ENCODE measurements at regions not wholly inside any gene's neighbourhood (a gene's known extent, or its start where the extent isn't known, plus 50 kb on each side); places are given as distances from the start of the nearest gene placed in this dataset.

- no peak for DNase-seq
Observed at GRCh38 chr9:13513716-13514444, 234.4 kb upstream of the MPDZ start.

- no peak for DNase-seq
Observed at GRCh38 chr9:13513286-13513685, 233.8 kb upstream of the MPDZ start.

DNA sequence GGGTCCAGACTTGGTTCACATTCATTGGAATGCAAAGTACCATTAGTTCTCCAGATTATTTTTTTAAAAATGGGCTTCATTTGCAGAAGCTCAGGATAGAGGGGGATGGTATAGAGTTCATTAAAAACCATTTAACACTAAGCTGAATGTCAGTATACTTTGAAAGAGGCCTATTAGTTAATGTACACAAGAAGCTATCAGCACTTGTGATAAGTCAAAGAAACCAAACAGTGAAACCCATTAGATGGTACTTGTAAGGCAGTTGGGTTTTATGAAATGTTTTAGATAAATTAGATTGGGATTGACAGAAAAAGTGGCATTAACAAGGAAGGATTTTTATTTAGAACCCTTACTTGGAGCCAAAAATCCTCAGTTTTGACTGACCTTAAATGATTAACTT, 229.2 kb upstream of the MPDZ start:
- DNase-seq: no peak

DNA sequence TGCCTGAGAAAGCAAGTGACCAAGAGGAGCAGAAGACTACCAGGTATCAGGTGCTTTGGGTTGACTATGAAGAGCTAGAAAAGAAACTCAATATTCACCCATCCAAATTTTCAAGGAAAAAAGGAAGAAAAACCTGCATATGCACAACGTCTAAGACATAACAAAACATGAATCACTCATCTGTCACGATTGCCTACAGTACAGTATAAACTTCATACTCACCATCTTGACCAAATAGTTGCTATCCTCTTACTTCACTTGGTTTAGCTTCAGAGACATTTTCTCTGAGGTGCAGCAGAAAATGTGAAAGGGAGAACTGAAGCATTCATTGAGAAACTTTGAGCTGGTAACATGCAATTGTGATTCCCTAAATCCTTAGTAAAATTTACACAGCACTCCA, 228.6 kb upstream of the MPDZ start:
- no peak for DNase-seq

GRCh38 chr9:13505797-13506196, 226.3 kb upstream of the MPDZ start:
- no peak for DNase-seq

- no peak for DNase-seq
Observed at GRCh38 chr9:13503599-13503998, 224.1 kb upstream of the MPDZ start.

GRCh38 chr9:13502484-13502883, 223.0 kb upstream of the MPDZ start:
- no peak for DNase-seq

- no peak for DNase-seq
Observed at GRCh38 chr9:13501018-13501417, 221.5 kb upstream of the MPDZ start.

DNA sequence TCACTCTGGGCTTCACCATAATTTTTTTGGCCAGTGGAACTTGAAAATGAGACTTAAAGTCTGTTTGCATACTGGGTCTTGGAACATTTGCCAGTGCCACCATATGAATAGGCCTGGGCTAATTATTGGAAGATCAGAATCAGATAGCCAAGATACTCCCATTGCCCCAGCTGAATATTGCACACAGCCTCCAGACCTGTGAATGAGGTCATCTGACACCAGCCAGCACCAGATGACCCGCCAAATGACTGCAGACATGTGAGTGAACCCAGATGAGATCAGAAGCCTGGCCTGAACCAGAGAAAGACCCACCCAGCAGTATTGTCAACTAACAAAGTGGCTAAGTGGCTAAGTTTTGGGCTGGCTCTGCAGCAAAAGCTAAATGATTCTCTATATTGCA, 220.5 kb upstream of the MPDZ start:
- no peak for DNase-seq

GRCh38 chr9:13493697-13494096, 214.2 kb upstream of the MPDZ start:
- no peak for DNase-seq

GRCh38 chr9:13491493-13492424, 212.3 kb upstream of the MPDZ start:
- no peak for DNase-seq

GRCh38 chr9:13491138-13491492, 211.6 kb upstream of the MPDZ start:
- DNase-seq: no peak

- DNase-seq: no peak
Observed at GRCh38 chr9:13487936-13488335, 208.4 kb upstream of the MPDZ start.

- no peak for DNase-seq
Observed at GRCh38 chr9:13487498-13487897, 208.0 kb upstream of the MPDZ start.

- DNase-seq: no peak
Observed at GRCh38 chr9:13487071-13487470, 207.6 kb upstream of the MPDZ start.

- no peak for DNase-seq
Observed at GRCh38 chr9:13485068-13485596, 205.6 kb upstream of the MPDZ start.

DNA sequence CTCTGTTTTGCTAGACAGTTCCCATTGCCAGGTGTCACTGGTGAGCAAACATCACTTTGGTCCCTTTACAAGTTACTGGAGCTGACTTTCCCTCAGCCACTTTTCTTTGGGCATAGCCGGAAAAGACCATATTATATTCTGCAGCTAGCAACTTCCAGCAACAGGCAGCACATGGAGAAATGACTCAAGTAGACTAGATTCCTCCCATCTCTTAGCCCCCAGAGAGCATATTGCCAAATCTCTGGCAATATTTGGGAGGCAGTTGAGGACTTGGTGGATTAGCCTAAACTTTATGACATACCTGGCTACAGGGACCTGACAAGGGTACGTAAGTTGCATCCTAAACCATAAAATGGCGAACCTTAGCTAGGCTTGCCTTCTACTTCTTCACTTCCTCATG, 204.7 kb upstream of the MPDZ start:
- no peak for DNase-seq

- no peak for DNase-seq
Observed at GRCh38 chr9:13481274-13481673, 201.8 kb upstream of the MPDZ start.

- DNase-seq: no peak
Observed at GRCh38 chr9:13480693-13481092, 201.2 kb upstream of the MPDZ start.

DNA sequence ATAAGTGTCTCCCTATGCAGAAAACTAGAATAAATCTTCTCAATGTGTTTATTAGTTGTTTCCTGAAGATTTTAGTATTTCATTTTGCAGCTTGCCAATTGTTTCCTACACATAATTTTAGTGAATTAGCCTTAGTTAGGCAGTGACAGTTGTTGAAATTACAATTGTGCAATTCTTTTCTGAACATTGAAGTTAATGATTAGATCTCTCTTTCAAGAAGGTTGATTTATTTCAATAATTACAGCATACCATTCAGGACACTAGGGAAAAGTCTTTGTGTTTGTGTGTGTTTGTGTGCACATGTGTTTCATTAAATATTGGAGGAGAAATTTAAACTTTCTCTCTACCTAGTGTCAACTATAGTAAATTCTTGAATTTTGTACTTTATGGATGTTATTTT, 199.6 kb upstream of the MPDZ start:
- no peak for DNase-seq

GRCh38 chr9:13478639-13479038, 199.1 kb upstream of the MPDZ start:
- DNase-seq: no peak

DNA sequence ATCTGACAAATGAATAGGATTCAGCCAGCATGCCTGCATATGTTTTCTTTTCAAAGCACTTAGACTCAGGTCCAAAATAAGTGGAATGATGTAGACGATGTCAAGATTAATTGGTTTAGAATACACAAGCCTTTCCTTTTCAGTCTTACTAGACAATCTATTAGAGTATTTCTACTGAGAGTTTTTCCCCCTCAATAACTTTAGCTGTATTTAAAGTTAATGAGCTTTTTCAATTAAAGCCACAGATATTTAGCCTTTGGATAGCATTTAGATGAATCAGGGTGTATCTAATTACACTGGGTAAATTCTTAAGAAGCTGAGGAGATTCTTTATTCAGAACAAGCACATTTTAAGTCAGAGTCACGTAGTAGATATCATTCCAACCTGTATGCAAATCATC, 198.7 kb upstream of the MPDZ start:
- no peak for DNase-seq

GRCh38 chr9:13470836-13471235, 191.3 kb upstream of the MPDZ start:
- no peak for DNase-seq

- DNase-seq: no peak
Observed at GRCh38 chr9:13467157-13467556, 187.7 kb upstream of the MPDZ start.

All from stimulated activated CD8-positive, alpha-beta memory T cell treated with anti-CD3 and anti-CD28 coated beads, Interleukin-4, amount 100 ng/mL, for 48 hours (primary cell).